ENCODE measurements at regions not wholly inside any gene's neighbourhood (a gene's known extent, or its start where the extent isn't known, plus 50 kb on each side); places are given as distances from the start of the nearest gene placed in this dataset.

GRCh38 chr1:199168888-199169585 is 530.2 kb downstream of the PTPRC start:
- H3K4me1 ChIP-seq (ENCODE audit: insufficient read depth, low read length), result no peaks in the 10 kb centered on the region
- no peak overlapping the region for H3K27ac ChIP-seq (ENCODE audit: low read depth, low read length)
- H3K4me3 ChIP-seq (ENCODE audit: low read depth in 1 of 2, low read length in 2 of 2), result no peak overlapping the region
- no peak overlapping the region for H3K9ac ChIP-seq (ENCODE audit: low read length)
- no peaks in the 10 kb centered on the region for H3K36me3 ChIP-seq (ENCODE audit: insufficient read depth, low read length)
- H3K27me3 ChIP-seq (ENCODE audit: control insufficient read depth in 1 of 2, insufficient read depth in 2 of 2, low read length in 2 of 2), result no peaks in the 10 kb centered on the region
- no peaks in the 10 kb centered on the region for H3K9me3 ChIP-seq (ENCODE audit: low read length)

- no peak overlapping the region for H3K4me3 ChIP-seq (ENCODE audit: low read depth in 1 of 2, low read length in 2 of 2)
- no peaks in the 10 kb centered on the region for H3K9me3 ChIP-seq (ENCODE audit: low read length)
- no peak overlapping the region for H3K27ac ChIP-seq (ENCODE audit: low read depth, low read length)
- H3K36me3 ChIP-seq (ENCODE audit: insufficient read depth, low read length), result no peaks in the 10 kb centered on the region
- no peaks in the 10 kb centered on the region for H3K4me1 ChIP-seq (ENCODE audit: insufficient read depth, low read length)
- no peaks in the 10 kb centered on the region for H3K27me3 ChIP-seq (ENCODE audit: control insufficient read depth in 1 of 2, insufficient read depth in 2 of 2, low read length in 2 of 2)
- no peak overlapping the region for H3K9ac ChIP-seq (ENCODE audit: low read length)
Observed at GRCh38 chr1:199170711-199171110, 531.9 kb downstream of the PTPRC start.

GRCh38 chr1:199172171-199173124 is 533.6 kb downstream of the PTPRC start:
- Histone ChIP-seq H3K9me3 (ENCODE audit: low read length) (no peaks in the 10 kb centered on the region), H3K9ac (ENCODE audit: low read length) (no peak overlapping the region), H3K4me1 (ENCODE audit: insufficient read depth, low read length) (no peaks in the 10 kb centered on the region), H3K27ac (ENCODE audit: low read depth, low read length) (no peak overlapping the region), H3K27me3 (ENCODE audit: control insufficient read depth in 1 of 2, insufficient read depth in 2 of 2, low read length in 2 of 2) (no peaks in the 10 kb centered on the region), H3K36me3 (ENCODE audit: insufficient read depth, low read length) (no peaks in the 10 kb centered on the region), H3K4me3 (ENCODE audit: low read depth in 1 of 2, low read length in 2 of 2) (no peak overlapping the region)

- Histone ChIP-seq H3K9me3 (ENCODE audit: low read length) (no peaks in the 10 kb centered on the region), H3K36me3 (ENCODE audit: insufficient read depth, low read length) (no peaks in the 10 kb centered on the region), H3K27me3 (ENCODE audit: control insufficient read depth in 1 of 2, insufficient read depth in 2 of 2, low read length in 2 of 2) (no peaks in the 10 kb centered on the region), H3K4me3 (ENCODE audit: low read depth in 1 of 2, low read length in 2 of 2) (no peak overlapping the region), H3K9ac (ENCODE audit: low read length) (no peak overlapping the region), H3K27ac (ENCODE audit: low read depth, low read length) (no peak overlapping the region), H3K4me1 (ENCODE audit: insufficient read depth, low read length) (no peaks in the 10 kb centered on the region)
Observed at GRCh38 chr1:199173356-199173755, 534.5 kb downstream of the PTPRC start.

- Histone ChIP-seq H3K9me3 (ENCODE audit: low read length) (no peaks in the 10 kb centered on the region), H3K4me1 (ENCODE audit: insufficient read depth, low read length) (peaks cover 3% of the 10 kb centered on the region), H3K9ac (ENCODE audit: low read length) (no peak overlapping the region), H3K27ac (ENCODE audit: low read depth, low read length) (no peak overlapping the region), H3K27me3 (ENCODE audit: control insufficient read depth in 1 of 2, insufficient read depth in 2 of 2, low read length in 2 of 2) (no peaks in the 10 kb centered on the region), H3K36me3 (ENCODE audit: insufficient read depth, low read length) (no peaks in the 10 kb centered on the region), H3K4me3 (ENCODE audit: low read depth in 1 of 2, low read length in 2 of 2) (no peak overlapping the region)
Observed at GRCh38 chr1:199174336-199174735, 535.5 kb downstream of the PTPRC start.

DNA sequence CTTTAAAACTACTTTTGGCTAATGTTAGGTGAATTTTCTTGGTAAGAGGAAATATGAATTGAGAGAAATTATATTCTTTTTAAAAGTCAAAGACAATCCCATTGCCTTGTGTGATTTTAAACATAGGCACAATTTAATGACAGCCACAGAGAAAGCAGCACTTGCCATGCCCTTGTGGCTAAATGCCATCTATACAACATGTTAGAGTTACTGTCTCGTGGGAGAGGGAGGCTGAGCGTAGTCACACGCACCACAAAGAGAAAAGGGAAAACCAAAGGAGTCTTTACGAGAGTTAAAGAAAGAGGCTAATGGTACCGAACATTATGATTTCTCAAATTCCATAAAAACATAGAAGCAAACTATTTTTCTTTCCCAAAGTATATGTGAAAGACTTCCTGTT is 537.9 kb downstream of the PTPRC start:
- H3K9me3 ChIP-seq (ENCODE audit: low read length), result no peaks in the 10 kb centered on the region
- H3K36me3 ChIP-seq (ENCODE audit: insufficient read depth, low read length), result no peaks in the 10 kb centered on the region
- H3K27me3 ChIP-seq (ENCODE audit: control insufficient read depth in 1 of 2, insufficient read depth in 2 of 2, low read length in 2 of 2), result no peaks in the 10 kb centered on the region
- H3K9ac ChIP-seq (ENCODE audit: low read length), result no peak overlapping the region
- no peak overlapping the region for H3K4me3 ChIP-seq (ENCODE audit: low read depth in 1 of 2, low read length in 2 of 2)
- H3K4me1 ChIP-seq (ENCODE audit: insufficient read depth, low read length), result peaks cover 8% of the 10 kb centered on the region
- H3K27ac ChIP-seq (ENCODE audit: low read depth, low read length), result no peak overlapping the region

DNA sequence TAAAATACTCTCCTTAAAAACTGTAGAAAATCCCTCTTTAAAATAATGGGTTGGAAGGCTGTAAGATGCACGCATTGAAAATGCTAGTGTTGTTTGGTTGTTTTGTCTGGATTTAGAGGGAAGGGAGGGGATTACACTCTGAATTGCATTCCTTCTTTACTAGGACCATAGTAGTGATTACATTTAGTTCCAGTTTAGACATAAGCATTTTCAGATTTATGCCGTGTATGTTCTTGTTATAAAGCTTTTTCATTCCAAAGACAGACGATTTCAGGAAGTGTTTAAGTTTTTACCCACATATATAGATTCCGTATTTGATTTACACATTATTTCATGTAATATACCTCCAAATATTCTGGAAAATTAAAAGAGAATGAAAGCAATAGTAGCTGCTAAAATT is 538.4 kb downstream of the PTPRC start:
- no peak overlapping the region for H3K4me3 ChIP-seq (ENCODE audit: low read depth in 1 of 2, low read length in 2 of 2)
- H3K27ac ChIP-seq (ENCODE audit: low read depth, low read length), result no peak overlapping the region

DNA sequence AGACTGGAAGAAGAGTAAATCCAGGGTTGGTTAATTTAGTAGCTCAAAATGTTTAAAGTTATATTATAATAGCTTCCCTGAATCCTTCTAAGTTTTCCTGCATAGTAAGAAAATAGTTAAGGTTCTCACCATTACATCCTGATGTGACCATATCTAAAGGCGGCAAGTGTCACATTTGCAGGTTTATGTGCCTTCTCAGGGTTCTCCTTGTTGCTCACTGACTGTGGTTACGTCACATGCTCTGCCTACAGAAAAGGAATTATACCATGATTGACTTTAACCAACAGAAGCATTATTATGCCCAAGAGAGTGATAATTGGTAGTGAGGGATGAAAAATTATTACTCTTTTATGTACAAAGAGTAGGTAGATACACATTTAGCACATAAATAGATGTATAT is 539.8 kb downstream of the PTPRC start:
- Histone ChIP-seq H3K27me3 (ENCODE audit: control insufficient read depth in 1 of 2, insufficient read depth in 2 of 2, low read length in 2 of 2) (no peaks in the 10 kb centered on the region), H3K4me3 (ENCODE audit: low read depth in 1 of 2, low read length in 2 of 2) (no peak overlapping the region)

More for the DNA sequence above, 538.4 kb downstream of the PTPRC start:
- Histone ChIP-seq H3K9ac (ENCODE audit: low read length) (no peak overlapping the region), H3K9me3 (ENCODE audit: low read length) (no peaks in the 10 kb centered on the region), H3K27me3 (ENCODE audit: control insufficient read depth in 1 of 2, insufficient read depth in 2 of 2, low read length in 2 of 2) (no peaks in the 10 kb centered on the region), H3K36me3 (ENCODE audit: insufficient read depth, low read length) (no peaks in the 10 kb centered on the region), H3K4me1 (ENCODE audit: insufficient read depth, low read length) (peaks cover 8% of the 10 kb centered on the region)

GRCh38 chr1:199182186-199182843 is 543.5 kb downstream of the PTPRC start:
- no peaks in the 10 kb centered on the region for H3K36me3 ChIP-seq (ENCODE audit: insufficient read depth, low read length)
- peaks cover 8% of the 10 kb centered on the region for H3K4me1 ChIP-seq (ENCODE audit: insufficient read depth, low read length)
- no peaks in the 10 kb centered on the region for H3K27me3 ChIP-seq (ENCODE audit: control insufficient read depth in 1 of 2, insufficient read depth in 2 of 2, low read length in 2 of 2)
- H3K4me3 ChIP-seq (ENCODE audit: low read depth in 1 of 2, low read length in 2 of 2), result no peak overlapping the region
- no peak overlapping the region for H3K9ac ChIP-seq (ENCODE audit: low read length)
- H3K27ac ChIP-seq (ENCODE audit: low read depth, low read length), result no peak overlapping the region
- H3K9me3 ChIP-seq (ENCODE audit: low read length), result no peaks in the 10 kb centered on the region

More for the DNA sequence above, 539.8 kb downstream of the PTPRC start:
- peaks cover 8% of the 10 kb centered on the region for H3K4me1 ChIP-seq (ENCODE audit: insufficient read depth, low read length)
- no peak overlapping the region for H3K27ac ChIP-seq (ENCODE audit: low read depth, low read length)
- H3K9me3 ChIP-seq (ENCODE audit: low read length), result no peaks in the 10 kb centered on the region
- no peaks in the 10 kb centered on the region for H3K36me3 ChIP-seq (ENCODE audit: insufficient read depth, low read length)
- H3K9ac ChIP-seq (ENCODE audit: low read length), result no peak overlapping the region

DNA sequence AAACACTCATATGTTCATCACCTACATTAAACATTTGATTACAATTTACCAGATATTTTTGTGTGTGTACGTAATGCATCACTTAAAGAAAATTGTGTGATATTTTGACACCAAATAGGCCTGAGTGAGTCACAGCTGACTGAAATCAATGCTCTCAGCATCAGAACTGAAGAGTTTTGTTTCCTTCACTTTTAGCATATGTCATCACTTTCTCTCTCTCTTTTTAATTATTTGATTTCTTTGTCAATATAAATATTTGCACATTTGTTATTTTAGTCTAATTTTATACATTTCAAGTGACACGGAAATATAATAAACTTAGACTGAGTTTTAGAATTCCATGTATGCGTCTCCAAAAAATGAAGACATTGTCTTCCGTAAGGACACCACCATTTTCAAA is 545.3 kb downstream of the PTPRC start:
- no peaks in the 10 kb centered on the region for H3K27me3 ChIP-seq (ENCODE audit: control insufficient read depth in 1 of 2, insufficient read depth in 2 of 2, low read length in 2 of 2)
- H3K9ac ChIP-seq (ENCODE audit: low read length), result no peak overlapping the region
- H3K4me3 ChIP-seq (ENCODE audit: low read depth in 1 of 2, low read length in 2 of 2), result no peak overlapping the region
- H3K4me1 ChIP-seq (ENCODE audit: insufficient read depth, low read length), result peaks cover 6% of the 10 kb centered on the region
- H3K9me3 ChIP-seq (ENCODE audit: low read length), result no peaks in the 10 kb centered on the region
- H3K36me3 ChIP-seq (ENCODE audit: insufficient read depth, low read length), result no peaks in the 10 kb centered on the region
- H3K27ac ChIP-seq (ENCODE audit: low read depth, low read length), result no peak overlapping the region

DNA sequence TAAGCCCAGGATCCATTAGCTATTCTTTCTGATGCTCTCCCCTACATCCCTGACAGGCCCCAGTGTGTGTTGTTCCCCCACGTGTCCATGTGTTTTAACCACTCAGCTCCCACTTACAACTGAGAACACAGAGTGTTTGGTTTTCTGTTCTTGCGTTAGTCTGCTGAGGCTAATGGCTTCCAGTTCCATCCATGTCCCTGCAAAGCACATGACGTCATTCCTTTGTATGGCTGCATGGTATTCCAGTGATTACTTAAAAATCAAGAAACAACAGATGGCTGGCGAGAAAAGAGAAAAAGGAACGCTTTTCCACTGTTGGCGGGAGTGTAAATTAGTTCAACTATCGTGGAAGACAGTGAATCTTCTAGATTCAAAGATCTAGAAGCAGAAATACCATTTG is 556.0 kb downstream of the PTPRC start:
- no peak overlapping the region for H3K27ac ChIP-seq (ENCODE audit: low read depth, low read length)
- H3K36me3 ChIP-seq (ENCODE audit: insufficient read depth, low read length), result no peaks in the 10 kb centered on the region
- no peak overlapping the region for H3K4me3 ChIP-seq (ENCODE audit: low read depth in 1 of 2, low read length in 2 of 2)
- H3K27me3 ChIP-seq (ENCODE audit: control insufficient read depth in 1 of 2, insufficient read depth in 2 of 2, low read length in 2 of 2), result no peaks in the 10 kb centered on the region
- no peak overlapping the region for H3K9ac ChIP-seq (ENCODE audit: low read length)
- H3K4me1 ChIP-seq (ENCODE audit: insufficient read depth, low read length), result no peaks in the 10 kb centered on the region
- H3K9me3 ChIP-seq (ENCODE audit: low read length), result no peaks in the 10 kb centered on the region

All from muscle layer of colon (tissue), 2 donors.